ENCODE measurements at regions not wholly inside any gene's neighbourhood (a gene's known extent, or its start where the extent isn't known, plus 50 kb on each side); places are given as distances from the start of the nearest gene placed in this dataset.

DNA sequence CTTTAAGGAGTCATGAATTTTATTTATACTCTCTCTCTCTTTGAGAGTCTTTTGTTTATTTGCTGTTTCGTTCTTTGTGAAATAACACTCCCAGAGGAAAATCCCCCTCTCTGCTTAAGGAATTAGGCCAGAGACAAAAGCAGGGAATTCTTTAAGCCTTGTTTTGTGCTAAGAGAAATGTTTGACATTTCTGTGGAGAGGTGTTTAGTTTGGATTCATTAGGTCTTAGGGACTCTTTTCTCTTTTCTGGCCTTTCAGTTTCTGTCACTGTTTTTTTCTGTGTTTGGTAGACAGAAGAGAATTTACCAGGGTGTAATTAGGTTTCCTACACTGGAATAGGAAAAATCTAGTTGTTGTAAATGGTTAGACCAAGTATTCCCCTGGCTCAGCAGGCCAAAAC lies 241.8 kb upstream of the NR2F2 start:
- TF ChIP-seq, protein P1, sequence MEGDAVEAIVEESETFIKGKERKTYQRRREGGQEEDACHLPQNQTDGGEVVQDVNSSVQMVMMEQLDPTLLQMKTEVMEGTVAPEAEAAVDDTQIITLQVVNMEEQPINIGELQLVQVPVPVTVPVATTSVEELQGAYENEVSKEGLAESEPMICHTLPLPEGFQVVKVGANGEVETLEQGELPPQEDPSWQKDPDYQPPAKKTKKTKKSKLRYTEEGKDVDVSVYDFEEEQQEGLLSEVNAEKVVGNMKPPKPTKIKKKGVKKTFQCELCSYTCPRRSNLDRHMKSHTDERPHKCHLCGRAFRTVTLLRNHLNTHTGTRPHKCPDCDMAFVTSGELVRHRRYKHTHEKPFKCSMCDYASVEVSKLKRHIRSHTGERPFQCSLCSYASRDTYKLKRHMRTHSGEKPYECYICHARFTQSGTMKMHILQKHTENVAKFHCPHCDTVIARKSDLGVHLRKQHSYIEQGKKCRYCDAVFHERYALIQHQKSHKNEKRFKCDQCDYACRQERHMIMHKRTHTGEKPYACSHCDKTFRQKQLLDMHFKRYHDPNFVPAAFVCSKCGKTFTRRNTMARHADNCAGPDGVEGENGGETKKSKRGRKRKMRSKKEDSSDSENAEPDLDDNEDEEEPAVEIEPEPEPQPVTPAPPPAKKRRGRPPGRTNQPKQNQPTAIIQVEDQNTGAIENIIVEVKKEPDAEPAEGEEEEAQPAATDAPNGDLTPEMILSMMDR (IDR thresholded peaks at IDR 0.05) = no peak
- no peak for TF ChIP-seq POLR2A (IDR thresholded peaks at IDR 0.05)
